GM18870 (cell line): ENCODE measurements at regions not wholly inside any gene's neighbourhood (a gene's known extent, or its start where the extent isn't known, plus 50 kb on each side); places are given as distances from the start of the nearest gene placed in this dataset.
"Not testable (repeated sequence)": the region's sequence is repeated elsewhere in the genome, so short reads cannot be mapped to it uniquely, and the experiment has no call there.

Experiments used
- ATAC-seq: cut with Tn5 transposase; IDR thresholded peaks from one replicate; pipeline ENCODE4 v1.9.1; 2021; ENCODE audit warnings: moderate library complexity; ENCODE audit not compliant: unreplicated experiment

DNA sequence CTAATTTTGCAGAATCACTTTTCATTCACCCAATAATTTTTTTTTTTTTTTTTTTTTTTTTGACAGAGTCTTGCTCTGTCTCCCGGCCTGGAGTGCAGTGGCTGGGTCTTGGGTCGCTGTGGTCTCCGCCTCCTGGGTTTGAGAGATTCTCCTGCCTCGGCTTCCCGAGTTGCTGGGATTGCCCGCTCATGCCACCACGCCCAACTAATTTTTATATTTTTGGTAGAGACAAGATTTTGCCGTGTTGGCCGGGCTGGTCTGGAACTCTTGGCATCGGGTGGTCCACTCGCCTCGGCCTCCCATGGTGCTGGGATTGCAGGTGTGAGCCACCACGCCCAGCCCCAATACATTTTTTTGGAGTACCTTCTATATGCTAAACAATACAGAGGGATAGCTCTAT is 1120.0 kb upstream of the ATXN8OS start:
- no peak for ATAC-seq

DNA sequence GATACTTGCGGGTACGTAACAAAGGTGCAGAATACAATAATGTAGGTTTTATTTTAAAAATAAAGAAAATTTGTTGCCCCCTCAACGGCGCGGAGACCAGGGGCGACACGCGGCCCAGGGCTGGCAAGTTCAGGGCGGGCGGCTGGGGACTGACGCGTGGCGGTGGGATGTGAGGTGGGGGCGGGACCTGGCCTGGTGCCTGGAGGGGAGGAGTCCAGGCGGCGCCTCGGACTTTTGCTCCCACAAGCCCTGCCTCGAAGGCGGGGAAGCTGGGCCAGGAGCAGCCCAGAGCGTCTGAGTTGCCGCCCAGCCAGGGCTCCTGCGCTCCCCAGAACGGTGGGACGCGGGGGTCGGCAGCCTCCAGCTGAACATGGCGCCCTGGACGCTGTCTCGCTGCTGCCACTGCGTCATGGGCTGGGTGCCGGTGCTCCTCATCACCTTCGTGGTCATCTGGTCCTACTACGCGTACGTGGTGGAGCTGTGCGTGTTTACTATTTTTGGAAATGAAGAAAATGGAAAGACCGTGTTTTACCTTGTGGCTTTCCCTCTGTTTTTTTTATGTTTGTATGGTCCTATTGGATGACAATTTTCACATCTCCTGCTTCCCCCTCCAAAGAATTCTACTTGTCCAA is 1122.8 kb upstream of the ATXN8OS start:
- no peak for ATAC-seq

DNA sequence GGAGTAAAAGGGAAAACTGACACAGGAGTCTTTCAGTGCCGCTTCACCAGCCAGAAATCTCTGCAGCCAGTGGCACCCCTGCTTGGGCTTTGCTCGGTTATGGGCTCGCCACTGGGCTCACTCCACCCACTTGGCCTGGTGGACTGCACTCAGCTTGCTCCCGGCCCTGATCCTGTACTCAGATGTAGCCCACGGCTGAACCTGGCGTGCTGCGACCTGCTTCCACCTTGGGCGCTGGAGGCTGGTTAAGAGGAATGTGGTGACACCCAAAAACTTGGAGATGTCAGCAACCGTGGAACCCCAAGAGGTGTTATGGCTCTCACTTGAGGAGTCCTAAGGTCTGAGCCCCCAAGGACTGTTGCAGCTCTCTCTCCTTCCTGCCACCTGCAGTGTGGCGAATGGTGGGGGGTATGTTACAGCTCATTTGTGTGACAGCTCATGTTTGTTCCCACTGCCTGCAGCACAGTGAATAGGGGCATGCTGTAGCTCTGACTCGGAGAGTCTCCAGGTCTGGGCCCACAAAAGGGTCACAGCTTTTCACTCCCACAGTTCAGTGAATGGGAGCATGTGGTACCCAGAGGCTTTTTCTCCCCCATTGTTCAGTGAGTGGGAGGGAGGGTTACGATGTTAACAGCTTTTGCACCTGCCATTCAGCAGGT is 1124.5 kb upstream of the ATXN8OS start:
- no peak for ATAC-seq

DNA sequence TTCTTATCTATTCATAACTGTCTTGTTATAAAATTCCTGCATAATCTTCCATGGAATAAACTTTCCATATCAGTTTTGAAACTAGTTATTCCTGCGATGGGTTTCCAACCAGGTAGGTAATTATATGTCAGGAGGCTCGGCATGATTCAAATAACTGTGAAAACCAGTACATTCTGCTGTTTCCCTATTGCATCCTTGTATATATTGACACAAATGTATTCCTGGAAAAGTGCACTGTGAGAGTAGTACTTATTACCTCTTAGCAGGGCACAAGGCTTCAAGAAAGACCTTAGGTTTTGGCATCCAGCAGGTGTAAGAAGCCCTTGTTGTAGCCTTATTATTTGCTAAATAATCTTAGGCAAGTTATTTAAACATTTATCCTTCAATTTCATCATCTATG is 1131.3 kb upstream of the ATXN8OS start:
- no peak for ATAC-seq

DNA sequence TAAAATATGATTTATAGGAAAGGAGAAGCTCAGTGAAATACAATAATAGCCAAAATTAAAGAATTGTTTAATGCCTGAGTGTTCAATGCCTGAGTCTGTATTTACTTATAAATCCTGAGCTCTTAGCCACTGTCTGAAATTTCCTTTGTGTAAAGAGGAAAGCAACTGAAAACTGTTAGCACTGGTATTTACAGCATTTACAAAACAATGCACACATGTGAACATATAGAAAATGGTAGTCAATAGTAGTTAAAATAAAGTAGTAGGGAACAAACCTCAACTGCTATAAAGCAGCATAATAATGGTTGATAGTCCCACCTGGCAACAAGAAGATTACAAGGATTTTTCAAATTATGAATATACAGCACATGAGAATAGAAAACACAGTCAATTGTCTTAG is 1137.1 kb upstream of the ATXN8OS start:
- no peak for ATAC-seq

DNA sequence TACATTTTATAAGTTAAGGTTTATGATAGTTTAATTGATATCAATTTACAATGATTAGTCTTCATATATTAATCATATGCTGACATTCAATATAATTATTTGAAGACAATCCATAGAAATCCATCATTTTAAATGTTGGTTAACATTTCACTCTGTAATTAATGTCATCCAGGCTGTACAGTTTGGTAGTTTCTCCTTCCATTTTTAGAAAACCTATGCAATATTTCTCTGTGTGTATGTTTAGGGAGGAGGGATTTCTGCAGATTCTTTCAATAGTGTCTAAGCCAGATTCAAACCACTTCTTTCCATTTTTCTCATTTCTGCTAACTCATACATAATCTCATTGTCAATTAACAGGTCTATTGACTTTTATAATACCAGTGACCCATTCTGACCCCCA is 1159.0 kb upstream of the ATXN8OS start:
- ATAC-seq = no peak

DNA sequence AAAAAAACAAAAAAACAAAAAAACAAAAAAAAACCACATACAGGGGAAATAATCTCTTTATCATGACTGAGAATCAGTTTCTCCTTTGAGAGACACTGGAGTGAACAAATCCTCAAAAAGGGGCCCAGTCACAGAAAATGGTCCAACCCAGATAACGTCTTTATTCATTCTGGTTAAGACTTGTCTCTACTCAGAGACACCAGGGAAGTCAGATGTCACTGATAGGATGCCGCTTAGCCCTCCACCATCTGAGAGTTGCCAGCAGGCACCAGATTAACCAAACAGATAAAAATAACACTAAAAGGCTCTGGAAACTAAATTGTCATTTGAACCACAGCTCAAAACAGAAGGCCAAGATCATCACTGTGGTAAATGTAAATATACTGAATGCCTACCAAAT is 1163.4 kb upstream of the ATXN8OS start:
- no peak for ATAC-seq

DNA sequence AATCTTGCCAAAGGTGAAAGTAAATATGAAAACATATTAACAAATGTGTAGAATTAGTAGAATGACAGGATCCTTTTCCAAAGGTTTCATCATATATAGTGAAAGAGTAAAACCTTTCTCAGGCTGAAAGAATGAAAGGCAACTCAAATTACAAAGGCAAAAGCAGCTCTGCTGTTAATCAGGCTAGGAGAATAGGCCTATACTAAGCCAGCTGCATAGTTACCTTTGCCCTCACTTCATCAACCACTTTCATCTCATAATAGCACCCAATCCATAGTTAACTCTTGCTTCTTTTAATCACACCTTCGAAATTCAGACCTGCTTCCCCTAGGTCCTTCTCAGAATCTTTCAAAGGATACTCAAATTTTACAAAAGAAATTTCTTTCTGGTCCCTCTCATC is 1167.6 kb upstream of the ATXN8OS start:
- ATAC-seq = no peak

DNA sequence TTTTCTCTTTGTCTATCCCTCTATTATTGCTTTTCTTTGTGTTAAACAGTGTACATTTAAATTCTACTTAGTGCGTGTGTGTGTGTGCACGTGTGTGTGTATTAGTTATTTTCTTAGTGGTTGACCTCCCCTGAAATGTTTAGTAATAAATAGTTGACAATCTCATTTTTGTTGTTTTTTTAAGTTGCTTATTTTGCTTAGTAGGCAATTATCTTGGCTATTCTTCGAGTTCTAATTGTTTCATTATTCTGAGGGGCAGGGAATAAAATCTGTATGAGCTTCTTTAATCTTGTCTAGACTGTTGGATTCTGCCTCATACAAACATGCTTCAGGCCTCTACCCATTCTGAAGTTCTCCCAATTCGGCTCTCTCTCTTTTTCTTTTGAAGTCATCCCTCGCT is 1169.0 kb upstream of the ATXN8OS start:
- no peak for ATAC-seq

DNA sequence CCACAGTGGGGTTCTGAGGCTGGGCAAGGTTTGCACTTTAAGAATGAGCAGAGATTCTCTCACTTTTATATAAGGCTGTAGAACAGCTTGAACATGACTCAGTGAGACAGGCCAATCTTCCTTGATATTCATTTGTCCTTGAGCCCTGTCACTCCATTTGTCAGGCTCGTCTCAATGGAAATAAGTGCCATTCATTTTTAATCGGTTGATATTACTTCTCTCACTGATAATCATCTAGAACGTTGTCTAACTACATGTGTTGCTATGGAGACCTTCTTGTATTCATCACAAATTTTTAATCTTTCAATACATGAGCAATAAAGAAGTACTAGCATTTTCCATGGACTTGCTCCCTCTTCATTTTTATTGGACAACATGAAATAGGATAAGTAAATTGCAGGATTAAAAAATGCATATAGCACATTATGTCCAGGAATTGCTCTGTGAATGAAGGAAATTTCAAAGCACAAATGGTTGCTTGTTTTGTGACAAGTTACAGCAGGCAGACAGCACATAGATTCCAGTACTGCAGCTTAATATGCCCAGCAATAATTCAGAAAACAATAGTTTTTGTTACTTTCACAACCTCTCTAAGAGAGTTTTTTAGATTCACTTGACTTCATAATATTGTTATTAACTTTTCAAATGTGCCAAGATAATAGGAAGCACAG is 1178.4 kb upstream of the ATXN8OS start:
- ATAC-seq = no peak

DNA sequence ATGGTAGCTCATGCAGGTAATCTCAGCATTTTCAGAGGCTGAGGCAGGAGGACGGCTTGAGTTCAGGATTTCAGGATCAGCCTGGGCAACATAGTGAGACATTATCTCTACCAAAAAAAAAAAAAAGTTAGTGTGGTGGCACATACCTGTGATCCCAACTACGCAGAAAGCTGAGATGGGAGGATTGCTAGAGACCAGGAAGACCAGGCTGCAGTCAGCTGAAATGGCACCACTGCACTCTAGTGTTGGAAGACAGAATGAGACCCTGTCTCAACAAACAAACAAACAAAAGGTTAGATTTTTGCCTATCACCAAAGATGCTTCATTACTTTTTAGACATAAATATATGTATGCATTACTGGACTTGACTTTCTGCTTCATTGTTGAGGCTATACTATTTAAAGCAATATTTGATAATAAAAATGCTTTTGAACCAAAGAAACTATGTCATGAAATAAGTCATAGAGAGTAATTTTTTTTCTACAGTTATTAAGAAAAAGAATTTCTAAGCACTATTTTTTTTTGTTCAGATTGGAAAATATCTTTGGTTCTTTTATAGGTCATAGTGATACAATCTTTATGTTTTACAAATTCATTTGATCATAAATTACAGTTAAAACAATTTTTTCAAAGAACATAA is 1180.1 kb upstream of the ATXN8OS start:
- no peak for ATAC-seq

DNA sequence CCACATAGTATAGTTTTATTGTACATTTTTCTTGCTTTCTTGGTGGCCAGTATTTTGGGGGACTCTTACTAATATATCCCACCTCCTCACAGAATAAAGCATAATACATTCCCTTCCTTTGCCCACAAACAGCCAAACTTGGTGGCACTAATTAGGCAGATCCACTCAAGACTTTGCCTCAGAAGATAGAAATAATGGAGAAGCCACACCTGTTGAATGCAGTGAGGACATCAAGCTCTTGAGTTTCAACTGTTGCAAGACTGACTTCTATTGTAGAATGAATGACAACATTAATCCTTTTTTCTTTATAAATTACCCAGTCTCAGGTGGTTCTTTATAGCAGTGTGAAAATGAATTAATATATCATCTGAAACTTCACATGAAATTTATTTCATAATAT is 1183.6 kb upstream of the ATXN8OS start:
- no peak for ATAC-seq

DNA sequence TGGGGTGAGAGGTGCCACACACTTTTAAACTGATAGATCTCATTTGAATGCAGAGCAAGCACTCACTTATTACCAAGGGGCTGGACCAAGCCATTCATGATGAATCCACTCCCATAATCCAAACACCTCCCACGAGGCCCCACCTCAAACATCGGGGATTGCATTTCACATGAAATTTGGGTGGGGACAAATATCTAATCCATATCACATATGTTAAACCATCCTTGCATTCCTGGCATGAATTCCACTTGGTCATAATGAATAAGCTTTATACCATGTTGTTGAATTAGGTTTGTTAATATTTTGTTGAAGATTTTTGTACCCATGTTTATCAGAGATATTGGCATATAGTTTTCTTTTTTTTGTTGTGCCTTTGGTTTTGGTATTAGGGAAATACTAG is 1198.7 kb upstream of the ATXN8OS start:
- ATAC-seq = no peak

DNA sequence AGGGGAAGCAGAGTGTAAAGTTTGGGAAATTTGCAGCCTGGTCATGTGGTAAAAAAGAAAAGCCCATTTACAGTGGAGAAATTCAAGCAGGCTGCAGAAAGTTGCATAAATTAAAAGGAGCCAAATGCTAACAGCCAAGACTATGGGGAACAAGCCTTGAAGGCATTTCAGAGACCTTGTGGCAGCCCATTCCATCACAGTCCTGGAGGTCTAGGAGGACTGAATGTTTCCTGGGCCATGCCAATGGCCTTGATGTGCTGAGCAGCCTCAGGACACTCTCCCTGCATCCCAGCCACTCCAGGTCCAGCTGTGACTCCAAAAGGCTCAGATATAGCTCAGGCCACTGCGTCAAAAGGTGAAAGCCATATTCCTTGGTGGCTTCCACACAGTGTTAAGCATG is 1202.4 kb upstream of the ATXN8OS start:
- ATAC-seq = no peak

DNA sequence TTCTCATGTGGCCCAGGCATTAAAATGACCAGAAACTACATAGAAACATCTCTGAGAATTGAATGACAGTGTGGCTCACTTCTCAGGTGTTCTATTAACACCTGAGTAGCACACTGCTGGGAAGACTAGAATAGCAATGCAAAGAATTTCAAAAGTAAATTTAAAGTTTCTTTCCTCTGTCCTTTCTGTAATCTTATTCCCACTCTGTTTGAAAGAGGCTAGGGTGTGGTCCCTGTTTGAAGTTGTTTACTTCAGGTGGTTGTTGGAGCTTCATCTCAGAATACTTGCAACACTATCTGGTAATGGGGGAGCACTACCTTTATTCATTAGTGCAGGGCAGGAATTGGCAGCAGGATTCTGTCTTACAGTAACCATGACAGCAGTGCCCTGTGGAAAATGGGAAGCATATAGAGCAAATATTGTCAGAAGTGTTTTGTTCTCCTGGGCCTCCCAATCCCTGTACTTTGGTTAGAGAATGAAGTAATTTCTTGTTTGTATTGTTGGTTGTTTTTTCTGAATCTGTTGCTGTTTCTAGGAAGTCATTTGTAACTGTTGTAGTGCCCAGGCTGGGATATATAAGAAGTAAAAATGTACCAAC is 1210.2 kb upstream of the ATXN8OS start:
- no peak for ATAC-seq

DNA sequence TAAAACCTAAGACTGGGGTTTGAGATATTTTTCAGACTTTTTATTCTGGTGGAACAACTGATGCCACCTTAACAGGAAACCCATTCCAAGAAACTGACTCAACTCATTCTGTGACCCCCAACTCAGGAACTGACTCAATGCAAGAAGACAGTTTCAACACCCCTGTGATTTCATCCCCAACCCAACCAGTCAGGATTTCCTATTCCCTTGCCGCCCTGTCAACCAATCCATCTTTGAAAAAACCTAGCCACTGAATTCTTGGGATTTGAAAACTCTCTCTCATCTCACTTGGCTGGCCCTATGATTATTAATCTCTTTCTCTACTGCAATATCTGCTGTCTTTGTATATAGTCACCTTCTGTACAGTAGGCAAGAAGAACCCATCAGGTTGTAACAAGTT is 1211.9 kb upstream of the ATXN8OS start:
- no peak for ATAC-seq

DNA sequence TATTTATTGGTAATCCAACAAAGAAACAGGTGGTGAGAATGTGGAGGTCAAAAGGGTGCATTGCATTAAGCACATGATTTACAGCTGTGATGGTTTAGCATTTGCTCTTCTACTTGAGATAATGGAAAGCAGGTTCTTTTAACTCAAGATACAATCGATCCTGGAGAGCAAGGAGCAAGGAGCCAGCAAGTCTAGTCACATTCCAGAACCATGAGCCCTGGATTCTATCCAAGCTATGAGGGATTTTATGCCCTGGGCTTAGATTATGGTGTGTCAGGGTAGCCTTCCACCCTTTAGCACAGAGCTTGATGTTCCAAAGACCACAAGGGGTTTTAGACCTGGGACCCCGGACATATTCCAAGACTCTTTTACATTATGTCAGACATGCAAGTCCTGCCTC is 1213.9 kb upstream of the ATXN8OS start:
- not testable (repeated sequence) for ATAC-seq

DNA sequence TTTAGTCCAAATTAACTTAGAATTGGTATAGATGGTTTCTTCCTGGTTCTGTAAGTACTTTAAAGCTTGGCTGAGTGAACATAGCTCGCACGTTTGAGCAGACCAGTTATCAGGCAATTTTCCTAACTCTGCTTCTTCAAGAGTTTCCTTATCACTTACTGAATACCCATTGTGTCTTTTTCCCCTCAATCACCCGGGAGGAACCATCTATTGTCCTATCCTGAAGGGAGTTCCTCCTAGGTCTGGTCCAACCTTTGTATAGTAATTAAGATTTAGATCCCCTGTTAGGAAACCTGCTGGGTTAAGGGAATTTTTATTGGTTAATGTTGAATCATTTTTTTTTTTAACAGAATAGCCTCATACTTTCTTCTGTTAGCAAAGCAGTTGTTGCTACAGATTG is 1215.0 kb upstream of the ATXN8OS start:
- not testable (repeated sequence) for ATAC-seq

DNA sequence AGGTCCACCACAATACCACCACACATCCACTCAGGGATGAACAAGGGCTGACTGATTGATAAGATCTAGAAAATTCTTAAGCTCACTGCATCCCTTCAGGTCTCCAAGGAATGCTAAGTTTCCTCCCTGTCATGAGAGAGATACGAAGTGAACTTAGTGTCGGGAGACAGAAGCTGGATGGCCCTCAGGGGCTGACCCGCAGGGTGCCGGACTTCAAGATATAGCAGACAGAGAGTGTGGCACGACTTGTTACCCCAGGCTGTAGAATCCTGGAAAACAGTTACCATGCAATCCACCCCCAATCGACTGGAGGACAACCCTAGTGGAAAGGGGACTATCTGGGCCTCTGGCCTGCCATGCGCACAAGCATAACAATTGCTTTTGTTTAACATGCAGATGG is 1217.5 kb upstream of the ATXN8OS start:
- ATAC-seq = not testable (repeated sequence)

DNA sequence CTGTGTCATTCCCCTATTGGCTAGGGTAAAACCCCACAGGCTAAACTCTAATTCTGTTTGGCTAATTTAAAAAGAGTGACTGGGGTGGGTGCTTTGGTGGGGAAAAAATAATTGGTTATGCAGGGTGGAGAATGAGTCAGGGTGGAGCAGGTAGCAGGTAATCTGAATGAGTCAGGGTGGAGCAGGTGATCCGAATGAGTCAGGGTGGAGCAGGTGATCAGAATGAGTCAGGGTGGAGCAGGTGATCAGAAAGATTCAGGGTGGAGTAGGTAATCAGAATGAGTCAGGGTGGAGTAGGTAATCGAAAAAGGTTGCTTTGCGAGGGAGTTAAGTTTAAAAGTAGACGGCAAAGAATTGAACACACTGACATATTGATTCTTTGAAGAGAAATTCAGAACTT is 1218.8 kb upstream of the ATXN8OS start:
- ATAC-seq = no peak

DNA sequence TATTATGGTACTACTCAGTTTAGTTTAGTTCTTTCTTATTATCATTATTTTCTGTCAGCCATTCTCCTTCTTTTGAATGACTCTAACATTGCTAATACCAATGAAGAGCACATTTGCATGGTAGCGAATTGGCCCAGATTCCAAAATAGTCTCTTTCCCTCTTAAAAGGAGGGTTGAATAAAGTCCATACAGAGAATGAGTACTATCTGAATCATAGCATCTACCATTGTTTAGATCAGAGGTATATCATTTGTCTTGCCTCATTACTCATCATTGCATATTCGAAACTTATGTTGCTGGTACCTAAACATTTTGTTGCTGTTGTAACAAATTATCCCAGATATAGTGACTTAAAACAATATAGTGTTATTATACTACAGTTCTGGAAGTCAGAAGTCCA is 1235.3 kb upstream of the ATXN8OS start:
- ATAC-seq = no peak

DNA sequence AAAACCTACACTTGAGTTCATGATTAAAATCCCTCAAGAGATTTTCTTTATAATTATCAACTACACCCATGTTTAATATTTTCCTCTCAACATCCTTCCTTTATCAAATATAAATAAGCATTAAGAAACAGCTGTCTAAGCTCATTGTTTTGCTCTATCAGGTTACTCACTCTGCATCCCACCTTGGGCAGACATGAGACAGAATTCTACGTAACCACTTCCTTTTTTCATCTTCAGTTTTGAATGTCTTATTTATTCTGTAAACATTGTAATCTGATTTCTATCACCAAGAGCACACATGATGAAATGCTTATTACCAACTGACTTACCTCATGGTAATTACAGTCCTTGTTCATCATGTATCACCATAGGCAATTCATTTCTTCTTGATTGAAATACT is 1256.6 kb upstream of the ATXN8OS start:
- no peak for ATAC-seq
